SK-N-SH treated with all-trans-retinoic acid at 6 μM for 48 hours (cell line): ENCODE measurements at regions not wholly inside any gene's neighbourhood (a gene's known extent, or its start where the extent isn't known, plus 50 kb on each side); places are given as distances from the start of the nearest gene placed in this dataset.
"Not testable (repeated sequence)": the region's sequence is repeated elsewhere in the genome, so short reads cannot be mapped to it uniquely, and the experiment has no call there.

Source experiments
- ATAC-seq: fragments of 200-7000 bp; cut with Tn5 transposase; 3 replicates; pipeline ENCODE4 v1.9.1; 2020; ENCODE audit warnings: mild to moderate bottlenecking, moderate library complexity
- ARNTL ChIP-seq: fragments of 450-650 bp; formaldehyde crosslinking; IDR thresholded peaks from 2 replicates; pipeline ENCODE4 v1.5.0; 2020; ENCODE audit warnings: low read depth, mild to moderate bottlenecking, moderate library complexity, borderline replicate concordance
- BACH2 ChIP-seq: fragments of 250-450 bp; sonication (Bioruptor Pico); IDR thresholded peaks from 2 replicates; pipeline ENCODE4 v1.9.0; 2021; ENCODE audit warnings: mild to moderate bottlenecking, borderline replicate concordance
- CSDC2 ChIP-seq: fragments of 250-450 bp; sonication (Bioruptor Pico); IDR thresholded peaks from 2 replicates; pipeline ENCODE4 v1.5.0; 2020; ENCODE audit warnings: mild to moderate bottlenecking, moderate library complexity
- ESRRG ChIP-seq: fragments of 250-450 bp; sonication (Bioruptor Pico); IDR thresholded peaks from 2 replicates; pipeline ENCODE4 v1.6.1; 2021; ENCODE audit warnings: mild to moderate bottlenecking
- GLIS3 ChIP-seq: fragments of 250-450 bp; sonication (Bioruptor Pico); IDR thresholded peaks from 2 replicates; pipeline ENCODE4 v1.5.0; 2020; ENCODE audit warnings: mild to moderate bottlenecking, moderate library complexity
- ISL1 ChIP-seq: fragments of 250-450 bp; sonication (Bioruptor Pico); IDR thresholded peaks from 2 replicates; pipeline ENCODE4 v2.1.2; 2022; ENCODE audit warnings: mild to moderate bottlenecking, moderate library complexity
- OSR1 ChIP-seq: fragments of 250-450 bp; sonication (Bioruptor Pico); IDR thresholded peaks from 2 replicates; pipeline ENCODE4 v1.8.0; 2022; ENCODE audit warnings: moderate library complexity, mild to moderate bottlenecking, inconsistent platforms
- PPARA ChIP-seq: fragments of 250-450 bp; sonication (Bioruptor Pico); IDR thresholded peaks from 2 replicates; pipeline ENCODE4 v1.5.0; 2020; ENCODE audit warnings: mild to moderate bottlenecking, borderline replicate concordance
- SNAI2 ChIP-seq: fragments of 250-450 bp; sonication (Bioruptor Pico); IDR thresholded peaks from 2 replicates; pipeline ENCODE4 v1.5.0; 2020; ENCODE audit warnings: mild to moderate bottlenecking, moderate library complexity
- TCF4 ChIP-seq: fragments of 250-450 bp; sonication (Bioruptor Pico); IDR thresholded peaks from 2 replicates; pipeline ENCODE4 v1.8.0; 2021; ENCODE audit warnings: mild to moderate bottlenecking, moderate library complexity, borderline replicate concordance
- TOX ChIP-seq: fragments of 250-450 bp; sonication (Bioruptor Pico); IDR thresholded peaks from 2 replicates; pipeline ENCODE4 v1.8.0; 2021; ENCODE audit warnings: mild to moderate bottlenecking, moderate library complexity, borderline replicate concordance
- ZC3H10 ChIP-seq: fragments of 250-450 bp; sonication (Bioruptor Pico); IDR thresholded peaks from 2 replicates; pipeline ENCODE4 v1.5.1; 2021; ENCODE audit warnings: mild to moderate bottlenecking, moderate library complexity
- ZFP3 ChIP-seq: fragments of 250-450 bp; sonication (Bioruptor Pico); IDR thresholded peaks from 2 replicates; pipeline ENCODE4 v1.5.0; 2020; ENCODE audit warnings: mild to moderate bottlenecking, moderate library complexity
- ZFP30 ChIP-seq: fragments of 450-650 bp; formaldehyde crosslinking; IDR thresholded peaks from 2 replicates; pipeline ENCODE4 v1.5.0; 2022; ENCODE audit warnings: mild to moderate bottlenecking, moderate library complexity
- ZNF565 ChIP-seq: fragments of 450-650 bp; formaldehyde crosslinking; conservative IDR thresholded peaks from 2 replicates; pipeline ENCODE4 v1.5.0; 2020; ENCODE audit warnings: low read depth, mild to moderate bottlenecking, moderate library complexity
- ZNF70 ChIP-seq: fragments of 450-650 bp; formaldehyde crosslinking; IDR thresholded peaks from 2 replicates; pipeline ENCODE4 v1.5.0; 2020; ENCODE audit warnings: mild to moderate bottlenecking, moderate library complexity
- ZNF8 ChIP-seq: fragments of 450-650 bp; formaldehyde crosslinking; IDR thresholded peaks from 2 replicates; pipeline ENCODE4 v1.5.0; 2020; ENCODE audit warnings: mild to moderate bottlenecking, moderate library complexity
- TF ChIP-seq, protein P1 (sequence below): fragments of 250-450 bp; sonication (Bioruptor Pico); IDR thresholded peaks from 2 replicates; pipeline ENCODE4 v1.5.0; 2020; ENCODE audit warnings: mild to moderate bottlenecking, moderate library complexity
- TF ChIP-seq, protein P2 (sequence below): fragments of 250-450 bp; sonication (Bioruptor Pico); IDR thresholded peaks from 2 replicates; pipeline ENCODE4 v1.8.0; 2021; ENCODE audit warnings: low read depth, mild to moderate bottlenecking, moderate library complexity, borderline replicate concordance
- TF ChIP-seq, protein P3 (sequence below): fragments of 250-450 bp; sonication (Bioruptor Pico); IDR thresholded peaks from 2 replicates; pipeline ENCODE4 v1.5.1; 2020; ENCODE audit warnings: low read depth, mild to moderate bottlenecking, moderate library complexity

DNA sequence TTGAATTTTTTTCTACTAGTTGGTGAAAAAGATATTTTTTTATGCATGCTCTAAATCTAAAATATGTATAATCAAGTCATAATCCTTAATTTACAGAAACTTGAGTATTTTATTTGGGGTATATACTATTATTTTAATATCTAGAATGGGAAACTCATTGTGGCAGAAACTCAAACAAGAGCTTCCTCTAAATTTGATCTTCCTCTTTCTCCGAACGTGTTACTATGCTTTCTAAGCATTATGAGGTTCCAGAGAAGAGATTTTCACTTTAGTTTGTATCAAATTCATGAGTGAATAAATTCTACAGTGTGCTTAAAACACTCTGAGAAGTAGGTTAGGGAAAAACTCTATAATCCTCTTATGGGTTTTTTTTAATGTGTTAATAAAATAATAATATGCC, 173.1 kb downstream of the POTEB3 start:
- ATAC-seq = no peak
- no peak for TF ChIP-seq PPARA
- no peak for TF ChIP-seq SNAI2 (CRISPR knock-in tag)
- no peak for TF ChIP-seq ZNF565 (CRISPR knock-in tag)
- no peak for TF ChIP-seq TCF4 (CRISPR knock-in tag)
- no peak for TF ChIP-seq ESRRG (CRISPR knock-in tag)
- no peak for TF ChIP-seq ISL1 (CRISPR knock-in tag)
- no peak for TF ChIP-seq ZFP3 (CRISPR knock-in tag)
- TF ChIP-seq ZNF70 (CRISPR knock-in tag) = no peak
- TF ChIP-seq OSR1 (CRISPR knock-in tag) = no peak
- no peak for TF ChIP-seq ZC3H10 (CRISPR knock-in tag)
- TF ChIP-seq ZNF8 (CRISPR knock-in tag) = no peak

DNA sequence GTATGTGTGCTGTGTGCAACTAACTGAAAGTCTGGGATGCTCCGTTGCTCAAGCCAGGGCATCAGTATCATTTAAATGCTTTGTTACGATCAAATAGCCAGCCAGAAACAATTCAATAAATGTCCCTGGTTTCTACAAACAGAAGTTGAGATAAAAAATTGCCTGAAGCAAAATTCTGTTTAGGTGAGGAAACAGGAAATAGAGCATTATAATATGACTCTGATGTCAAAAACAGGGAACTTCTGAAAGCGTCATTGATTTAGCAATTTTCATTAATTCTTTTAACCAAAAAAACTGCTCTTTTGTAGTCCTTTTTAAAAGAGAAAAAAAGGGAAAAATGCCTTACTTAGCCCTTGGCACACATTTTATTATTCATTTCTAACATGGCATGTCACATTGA, 174.7 kb downstream of the POTEB3 start:
- not testable (repeated sequence) for ATAC-seq

DNA sequence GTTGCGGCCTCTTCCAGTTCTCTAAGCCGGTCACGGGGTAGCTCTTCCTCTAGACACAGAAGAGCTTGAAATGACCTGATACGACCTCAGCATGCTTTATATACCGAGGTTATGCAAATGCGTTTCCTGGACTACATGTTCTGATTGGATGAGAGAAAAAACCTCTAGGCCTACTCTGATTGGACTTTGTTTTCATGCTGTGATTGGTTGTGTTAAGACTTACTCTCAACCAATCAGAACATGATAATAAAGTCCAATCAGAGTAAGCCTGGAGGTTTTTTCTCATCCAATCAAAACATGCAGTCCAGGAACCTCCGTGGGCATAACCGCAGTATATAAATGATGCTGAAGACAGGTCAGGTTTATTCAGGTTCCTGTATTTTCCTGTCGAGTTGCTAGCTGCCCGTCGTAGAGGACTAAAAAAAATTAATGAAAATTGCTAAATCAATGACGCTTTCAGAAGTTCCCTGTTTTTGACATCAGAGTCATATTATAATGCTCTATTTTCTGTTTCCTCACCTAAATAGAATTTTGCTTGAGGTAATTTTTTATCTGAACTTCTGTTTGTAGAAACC, 177.4 kb downstream of the POTEB3 start:
- ATAC-seq = no peak
- no peak for TF ChIP-seq PPARA
- TF ChIP-seq ISL1 (CRISPR knock-in tag) = no peak
- TF ChIP-seq ZNF8 (CRISPR knock-in tag) = no peak

DNA sequence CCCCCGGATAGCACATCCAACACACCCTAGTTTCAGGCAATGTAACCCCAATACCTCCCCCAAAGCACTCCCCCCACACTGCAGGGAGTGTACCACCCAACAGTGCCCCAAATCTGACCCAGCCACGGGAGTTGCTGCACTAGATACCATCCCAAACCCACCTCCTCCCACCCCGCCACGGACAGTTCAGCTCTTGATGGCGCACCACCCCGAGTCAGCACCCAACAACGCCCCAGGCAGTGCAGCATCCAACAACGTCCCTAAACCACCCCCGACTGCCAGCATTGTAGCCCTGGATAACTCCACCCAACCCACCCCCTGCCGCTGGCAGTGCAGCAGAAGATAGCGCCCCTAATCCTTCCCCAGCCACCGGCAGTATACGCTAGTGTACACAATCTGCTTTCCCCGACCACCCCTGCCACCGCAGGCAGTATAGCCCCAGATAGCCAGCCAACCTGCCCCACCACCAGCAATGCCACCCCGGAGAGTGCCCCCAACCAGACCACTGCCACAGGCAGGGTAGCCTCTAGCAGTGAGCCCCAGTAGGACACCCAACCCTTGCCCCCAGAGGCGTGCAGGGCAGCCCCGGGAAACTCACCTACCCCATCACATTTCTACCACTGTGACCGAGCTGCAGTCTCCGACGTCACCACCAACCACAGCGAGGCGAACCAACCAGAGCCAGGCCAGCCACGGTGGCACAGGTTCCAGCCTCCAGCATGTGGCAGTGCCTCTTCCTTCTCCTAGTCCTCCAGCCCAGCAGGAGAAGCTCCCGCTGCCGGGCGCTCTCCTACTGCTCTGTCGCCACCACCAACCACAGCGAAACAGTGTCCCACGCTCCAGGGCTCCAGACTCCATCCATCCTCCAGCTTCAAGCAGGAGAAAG, 178.1 kb downstream of the POTEB3 start:
- TF ChIP-seq OSR1 (CRISPR knock-in tag) (no peak), ESRRG (CRISPR knock-in tag) (no peak), CSDC2 (CRISPR knock-in tag) (no peak), ZFP30 (no peak), ARNTL (CRISPR knock-in tag) (no peak), ISL1 (CRISPR knock-in tag) (no peak)
- TF ChIP-seq, protein P1, sequence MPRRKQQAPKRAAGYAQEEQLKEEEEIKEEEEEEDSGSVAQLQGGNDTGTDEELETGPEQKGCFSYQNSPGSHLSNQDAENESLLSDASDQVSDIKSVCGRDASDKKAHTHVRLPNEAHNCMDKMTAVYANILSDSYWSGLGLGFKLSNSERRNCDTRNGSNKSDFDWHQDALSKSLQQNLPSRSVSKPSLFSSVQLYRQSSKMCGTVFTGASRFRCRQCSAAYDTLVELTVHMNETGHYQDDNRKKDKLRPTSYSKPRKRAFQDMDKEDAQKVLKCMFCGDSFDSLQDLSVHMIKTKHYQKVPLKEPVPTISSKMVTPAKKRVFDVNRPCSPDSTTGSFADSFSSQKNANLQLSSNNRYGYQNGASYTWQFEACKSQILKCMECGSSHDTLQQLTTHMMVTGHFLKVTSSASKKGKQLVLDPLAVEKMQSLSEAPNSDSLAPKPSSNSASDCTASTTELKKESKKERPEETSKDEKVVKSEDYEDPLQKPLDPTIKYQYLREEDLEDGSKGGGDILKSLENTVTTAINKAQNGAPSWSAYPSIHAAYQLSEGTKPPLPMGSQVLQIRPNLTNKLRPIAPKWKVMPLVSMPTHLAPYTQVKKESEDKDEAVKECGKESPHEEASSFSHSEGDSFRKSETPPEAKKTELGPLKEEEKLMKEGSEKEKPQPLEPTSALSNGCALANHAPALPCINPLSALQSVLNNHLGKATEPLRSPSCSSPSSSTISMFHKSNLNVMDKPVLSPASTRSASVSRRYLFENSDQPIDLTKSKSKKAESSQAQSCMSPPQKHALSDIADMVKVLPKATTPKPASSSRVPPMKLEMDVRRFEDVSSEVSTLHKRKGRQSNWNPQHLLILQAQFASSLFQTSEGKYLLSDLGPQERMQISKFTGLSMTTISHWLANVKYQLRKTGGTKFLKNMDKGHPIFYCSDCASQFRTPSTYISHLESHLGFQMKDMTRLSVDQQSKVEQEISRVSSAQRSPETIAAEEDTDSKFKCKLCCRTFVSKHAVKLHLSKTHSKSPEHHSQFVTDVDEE (CRISPR knock-in tag) = no peak
- TF ChIP-seq, protein P2, sequence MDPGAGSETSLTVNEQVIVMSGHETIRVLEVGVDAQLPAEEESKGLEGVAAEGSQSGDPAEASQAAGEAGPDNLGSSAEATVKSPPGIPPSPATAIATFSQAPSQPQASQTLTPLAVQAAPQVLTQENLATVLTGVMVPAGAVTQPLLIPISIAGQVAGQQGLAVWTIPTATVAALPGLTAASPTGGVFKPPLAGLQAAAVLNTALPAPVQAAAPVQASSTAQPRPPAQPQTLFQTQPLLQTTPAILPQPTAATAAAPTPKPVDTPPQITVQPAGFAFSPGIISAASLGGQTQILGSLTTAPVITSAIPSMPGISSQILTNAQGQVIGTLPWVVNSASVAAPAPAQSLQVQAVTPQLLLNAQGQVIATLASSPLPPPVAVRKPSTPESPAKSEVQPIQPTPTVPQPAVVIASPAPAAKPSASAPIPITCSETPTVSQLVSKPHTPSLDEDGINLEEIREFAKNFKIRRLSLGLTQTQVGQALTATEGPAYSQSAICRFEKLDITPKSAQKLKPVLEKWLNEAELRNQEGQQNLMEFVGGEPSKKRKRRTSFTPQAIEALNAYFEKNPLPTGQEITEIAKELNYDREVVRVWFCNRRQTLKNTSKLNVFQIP (CRISPR knock-in tag) = no peak
- ATAC-seq = no peak; the same call in 2 of the 3 replicates

DNA sequence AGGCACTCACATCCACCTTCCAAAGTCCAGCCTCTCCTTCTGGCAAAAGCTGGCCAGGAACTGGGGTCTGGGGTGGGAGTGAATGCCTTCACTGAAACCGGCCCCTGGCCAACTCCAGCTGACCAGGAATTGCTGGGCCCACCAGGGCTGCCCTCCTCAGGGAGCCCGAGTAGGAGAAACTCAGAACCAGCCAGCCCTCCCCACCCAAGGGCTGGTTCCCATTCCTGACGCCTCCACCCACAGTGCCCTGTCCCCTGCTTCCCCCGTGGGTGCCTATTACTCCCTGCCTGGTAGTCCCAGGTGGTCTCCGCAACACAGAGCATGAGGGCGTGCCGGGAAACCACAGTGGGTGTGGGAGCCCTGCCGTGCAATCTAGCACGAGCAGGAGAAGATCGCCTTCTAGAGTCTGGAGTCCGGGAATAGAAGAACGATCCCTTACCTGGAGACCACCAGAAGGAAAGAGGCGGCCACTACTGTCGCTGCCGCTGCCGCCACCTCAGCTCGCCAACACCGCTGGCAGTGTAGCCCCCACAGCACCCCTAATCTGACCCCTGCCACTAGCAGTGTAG, 178.8 kb downstream of the POTEB3 start:
- no peak for ATAC-seq
- TF ChIP-seq, protein P3, sequence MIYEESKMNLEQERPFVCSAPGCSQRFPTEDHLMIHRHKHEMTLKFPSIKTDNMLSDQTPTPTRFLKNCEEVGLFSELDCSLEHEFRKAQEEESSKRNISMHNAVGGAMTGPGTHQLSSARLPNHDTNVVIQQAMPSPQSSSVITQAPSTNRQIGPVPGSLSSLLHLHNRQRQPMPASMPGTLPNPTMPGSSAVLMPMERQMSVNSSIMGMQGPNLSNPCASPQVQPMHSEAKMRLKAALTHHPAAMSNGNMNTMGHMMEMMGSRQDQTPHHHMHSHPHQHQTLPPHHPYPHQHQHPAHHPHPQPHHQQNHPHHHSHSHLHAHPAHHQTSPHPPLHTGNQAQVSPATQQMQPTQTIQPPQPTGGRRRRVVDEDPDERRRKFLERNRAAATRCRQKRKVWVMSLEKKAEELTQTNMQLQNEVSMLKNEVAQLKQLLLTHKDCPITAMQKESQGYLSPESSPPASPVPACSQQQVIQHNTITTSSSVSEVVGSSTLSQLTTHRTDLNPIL (CRISPR knock-in tag) = no peak
- TF ChIP-seq, protein P2 (CRISPR knock-in tag) = no peak
- TF ChIP-seq CSDC2 (CRISPR knock-in tag) (no peak), ZFP3 (CRISPR knock-in tag) (no peak), SNAI2 (CRISPR knock-in tag) (no peak), ESRRG (CRISPR knock-in tag) (no peak), BACH2 (no peak), ZNF8 (CRISPR knock-in tag) (no peak), ZFP30 (no peak), ZC3H10 (CRISPR knock-in tag) (no peak), ZNF565 (CRISPR knock-in tag) (no peak), OSR1 (CRISPR knock-in tag) (no peak), PPARA (no peak), ZNF70 (CRISPR knock-in tag) (no peak), ARNTL (CRISPR knock-in tag) (no peak), TOX (CRISPR knock-in tag) (no peak), GLIS3 (CRISPR knock-in tag) (no peak)
- TF ChIP-seq, protein P1 (CRISPR knock-in tag) = no peak
